Common myeloid progenitor, CD34-positive (primary cell): ENCODE measurements at regions not wholly inside any gene's neighbourhood (a gene's known extent, or its start where the extent isn't known, plus 50 kb on each side); places are given as distances from the start of the nearest gene placed in this dataset.
"Not testable (repeated sequence)": the region's sequence is repeated elsewhere in the genome, so short reads cannot be mapped to it uniquely, and the experiment has no call there.

Experiments used
- CTCF ChIA-PET: fragments of 350-600 bp; sonication (Branson Sonifier 250); formaldehyde crosslinking; loops from one replicate; lab custom pipeline; 2021; ENCODE audit warnings: antibody characterized with exemption; lab: Charles Lee
- POLR2A ChIA-PET: fragments of 350-600 bp; sonication (Branson Sonifier 250); formaldehyde crosslinking; loops from one replicate; lab custom pipeline; 2021; ENCODE audit warnings: antibody characterized with exemption; lab: Charles Lee
- DNase-seq, 3 donors: peaks; one replicate each; pipeline versions ENCODE4 v3.0.0 to v3.0.0-alpha.2; 2013
- H3K27ac ChIP-seq, 2 experiments: 1 replicate in 1 of 2; 2 replicates in 1 of 2; pipeline ENCODE4 v1.7.0; 2013; ENCODE audit warnings: inconsistent platforms in 2 of 2, low read length in 2 of 2, mild to moderate bottlenecking in 2 of 2, low read depth in 1 of 2, moderate library complexity in 1 of 2; ENCODE audit not compliant: severe bottlenecking in 2 of 2, insufficient read depth in 1 of 2, poor library complexity in 1 of 2
- H3K27me3 ChIP-seq, 5 experiments: replicated peaks in 2 of 5; 1 replicate in 3 of 5; 2 replicates in 2 of 5; pipeline versions ENCODE4 v1.6.1 to v1.7.0; 2013; ENCODE audit warnings: low read length in 4 of 5, mild to moderate bottlenecking in 2 of 5, moderate library complexity in 2 of 5, inconsistent platforms in 1 of 5; ENCODE audit not compliant: insufficient read depth in 5 of 5, control insufficient read depth in 4 of 5
- H3K36me3 ChIP-seq, 4 experiments: 1 replicate in 2 of 4; 2 replicates in 2 of 4; pipeline versions ENCODE4 v1.6.1 to v1.7.0; 2013; ENCODE audit warnings: low read length in 3 of 4, control low read depth in 1 of 4, mild to moderate bottlenecking in 1 of 4; ENCODE audit not compliant: control insufficient read depth in 4 of 4, insufficient read depth in 4 of 4
- H3K4me1 ChIP-seq, 4 experiments: 1 replicate in 3 of 4; 2 replicates in 1 of 4; pipeline versions ENCODE4 v1.6.1 to v1.7.1; 2013; ENCODE audit warnings: low read length in 3 of 4, mild to moderate bottlenecking in 3 of 4, control low read depth in 1 of 4, inconsistent platforms in 1 of 4, moderate library complexity in 1 of 4; ENCODE audit not compliant: control insufficient read depth in 4 of 4, insufficient read depth in 4 of 4; ENCODE audit errors: control extremely low read depth in 1 of 4
- H3K4me3 ChIP-seq, 7 experiments: 1 replicate in 4 of 7; 2 replicates in 3 of 7; pipeline versions ENCODE4 v1.5.1 to v1.7.0; 2013; ENCODE audit warnings: mild to moderate bottlenecking in 7 of 7, low read length in 6 of 7, moderate library complexity in 6 of 7, inconsistent platforms in 2 of 7, low read depth in 2 of 7, control low read depth in 1 of 7; ENCODE audit not compliant: insufficient read depth in 4 of 7, control insufficient read depth in 1 of 7; ENCODE audit errors: extremely low read depth in 1 of 7
- H3K9me3 ChIP-seq, 5 experiments: 1 replicate in 4 of 5; 2 replicates in 1 of 5; pipeline versions ENCODE4 v1.6.1 to v1.7.1; 2013; ENCODE audit warnings: low read length in 4 of 5, mild to moderate bottlenecking in 2 of 5, inconsistent platforms in 1 of 5, low read depth in 1 of 5, moderate library complexity in 1 of 5; ENCODE audit not compliant: control insufficient read depth in 4 of 5, insufficient read depth in 2 of 5; ENCODE audit errors: control extremely low read depth in 1 of 5
- WGBS: methylation state at CpG from one replicate; pipeline ENCODE4 v1.1.5; 2013; ENCODE audit not compliant: insufficient coverage; 5-methylcytosine and 5-hydroxymethylcytosine counted together

GRCh38 chr2:7557376-7557775 lies 640.2 kb downstream of the RNF144A start:
- Histone ChIP-seq H3K27me3 (no peaks in the 10 kb centered on the region), H3K36me3 (no peaks in the 10 kb centered on the region), H3K4me3 (no peak overlapping the region), H3K9me3 (no peaks in the 10 kb centered on the region), H3K27ac (no peak overlapping the region), H3K4me1 (no peaks in the 10 kb centered on the region)
- no peak for DNase-seq
- POLR2A ChIA-PET: no interaction called here
- CTCF ChIA-PET: no interaction called here

- Histone ChIP-seq H3K4me3 (no peak overlapping the region), H3K4me1 (no peaks in the 10 kb centered on the region), H3K9me3 (no peaks in the 10 kb centered on the region), H3K27me3 (no peaks in the 10 kb centered on the region), H3K36me3 (no peaks in the 10 kb centered on the region), H3K27ac (no peak overlapping the region)
- POLR2A ChIA-PET: interaction anchor here (0.9 kb wide), 1 partner anchor 45 kb away, joined by 4 read pairs; no protein-coding TSS in a partner anchor
- no CpG with 5 or more reads among the region's 1 CpG for WGBS
- CTCF ChIA-PET: no interaction called here
- no peak for DNase-seq
These were observed 642.6 kb downstream of the RNF144A start for GRCh38 chr2:7559791-7560190.

GRCh38 chr2:7566382-7566881 lies 649.2 kb downstream of the RNF144A start:
- 98% methylated on average over 5 of the region's 6 CpGs for WGBS

GRCh38 chr2:7567116-7567515 lies 649.9 kb downstream of the RNF144A start:
- H3K27me3 ChIP-seq, H3K36me3 ChIP-seq, CTCF ChIA-PET, H3K9me3 ChIP-seq, POLR2A ChIA-PET, DNase-seq, H3K4me1 ChIP-seq, H3K27ac ChIP-seq, H3K4me3 ChIP-seq: not testable (repeated sequence)
- WGBS: no CpG with 5 or more reads among the region's 2 CpGs

More at GRCh38 chr2:7566382-7566881, 649.2 kb downstream of the RNF144A start:
- no peak overlapping the region for H3K27ac ChIP-seq
- H3K9me3 ChIP-seq: no peaks in the 10 kb centered on the region
- POLR2A ChIA-PET: no interaction called here
- CTCF ChIA-PET: no interaction called here
- no peak for DNase-seq
- no peaks in the 10 kb centered on the region for H3K4me1 ChIP-seq
- H3K27me3 ChIP-seq: no peaks in the 10 kb centered on the region
- no peaks in the 10 kb centered on the region for H3K36me3 ChIP-seq
- H3K4me3 ChIP-seq: no peak overlapping the region

- DNase-seq: no peak
- CTCF ChIA-PET: no interaction called here
- POLR2A ChIA-PET: no interaction called here
- no peaks in the 10 kb centered on the region for H3K4me1 ChIP-seq
- 94% methylated on average over 2 of the region's 4 CpGs for WGBS
- no peaks in the 10 kb centered on the region for H3K36me3 ChIP-seq
- no peaks in the 10 kb centered on the region for H3K9me3 ChIP-seq
- H3K27me3 ChIP-seq: no peaks in the 10 kb centered on the region
- H3K27ac ChIP-seq: no peak overlapping the region
- H3K4me3 ChIP-seq: no peak overlapping the region
These were observed 650.4 kb downstream of the RNF144A start for GRCh38 chr2:7567646-7568045.

- Histone ChIP-seq H3K36me3 (no peaks in the 10 kb centered on the region), H3K27me3 (no peaks in the 10 kb centered on the region), H3K9me3 (no peaks in the 10 kb centered on the region), H3K27ac (no peak overlapping the region), H3K4me1 (no peaks in the 10 kb centered on the region), H3K4me3 (no peak overlapping the region)
- 100% methylated on average over 1 of the region's 3 CpGs for WGBS
- DNase-seq: no peak
- ChIA-PET CTCF (no interaction called here), POLR2A (no interaction called here)
These were observed 653.0 kb downstream of the RNF144A start for GRCh38 chr2:7570247-7570646.

- Histone ChIP-seq H3K27ac (no peak overlapping the region), H3K27me3 (no peaks in the 10 kb centered on the region), H3K9me3 (peaks cover 0 to 1% (median 0%) of the 10 kb centered on the region in 5 experiments), H3K36me3 (no peaks in the 10 kb centered on the region), H3K4me3 (no peak overlapping the region), H3K4me1 (no peaks in the 10 kb centered on the region)
- no CpG with 5 or more reads among the region's 1 CpG for WGBS
- ChIA-PET CTCF (no interaction called here), POLR2A (no interaction called here)
- no peak for DNase-seq
These were observed 654.5 kb downstream of the RNF144A start for GRCh38 chr2:7571701-7572100.
